OCI-LY7 (cell line): ENCODE measurements at regions not wholly inside any gene's neighbourhood (a gene's known extent, or its start where the extent isn't known, plus 50 kb on each side); places are given as distances from the start of the nearest gene placed in this dataset.

Experiments
- EZH2phosphoT487 ChIP-seq: fragments of 200-600 bp; sonication (generic); IDR thresholded peaks from 2 replicates; pipeline ENCODE4 v1.6.1; 2018; ENCODE audit warnings: low read depth, borderline replicate concordance, mild to moderate bottlenecking, mixed run types, antibody characterized with exemption, low read length, moderate library complexity, mixed read lengths
- TF ChIP-seq, protein P1 (sequence below): fragments of 200-600 bp; sonication (generic); conservative IDR thresholded peaks from 2 replicates; pipeline ENCODE4 v1.5.1; 2014; ENCODE audit warnings: mild to moderate bottlenecking, antibody characterized with exemption, low read length, moderate library complexity, mixed read lengths

DNA sequence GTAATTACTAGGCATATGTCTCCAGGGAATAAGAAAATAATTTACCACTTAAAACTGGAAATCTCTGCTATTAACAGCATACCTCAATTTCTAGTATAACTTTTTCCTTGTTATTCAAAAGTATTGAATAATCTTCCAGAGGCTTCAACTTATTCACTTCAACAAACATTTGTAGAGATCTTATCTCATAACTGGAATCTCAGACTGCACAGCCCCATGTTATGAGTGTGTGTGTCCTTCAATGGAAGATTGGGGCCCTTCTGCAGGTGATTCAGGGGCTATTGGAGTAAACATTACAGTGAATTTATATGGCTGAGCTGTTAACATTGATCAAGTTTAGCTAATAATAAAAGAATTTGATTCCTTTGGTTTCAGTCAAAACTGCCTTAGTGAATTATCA, 946.1 kb downstream of the TTLL7 start:
- TF ChIP-seq, protein P1, sequence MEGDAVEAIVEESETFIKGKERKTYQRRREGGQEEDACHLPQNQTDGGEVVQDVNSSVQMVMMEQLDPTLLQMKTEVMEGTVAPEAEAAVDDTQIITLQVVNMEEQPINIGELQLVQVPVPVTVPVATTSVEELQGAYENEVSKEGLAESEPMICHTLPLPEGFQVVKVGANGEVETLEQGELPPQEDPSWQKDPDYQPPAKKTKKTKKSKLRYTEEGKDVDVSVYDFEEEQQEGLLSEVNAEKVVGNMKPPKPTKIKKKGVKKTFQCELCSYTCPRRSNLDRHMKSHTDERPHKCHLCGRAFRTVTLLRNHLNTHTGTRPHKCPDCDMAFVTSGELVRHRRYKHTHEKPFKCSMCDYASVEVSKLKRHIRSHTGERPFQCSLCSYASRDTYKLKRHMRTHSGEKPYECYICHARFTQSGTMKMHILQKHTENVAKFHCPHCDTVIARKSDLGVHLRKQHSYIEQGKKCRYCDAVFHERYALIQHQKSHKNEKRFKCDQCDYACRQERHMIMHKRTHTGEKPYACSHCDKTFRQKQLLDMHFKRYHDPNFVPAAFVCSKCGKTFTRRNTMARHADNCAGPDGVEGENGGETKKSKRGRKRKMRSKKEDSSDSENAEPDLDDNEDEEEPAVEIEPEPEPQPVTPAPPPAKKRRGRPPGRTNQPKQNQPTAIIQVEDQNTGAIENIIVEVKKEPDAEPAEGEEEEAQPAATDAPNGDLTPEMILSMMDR, result no peak
- no peak for TF ChIP-seq EZH2phosphoT487
